HuH-7.5 (cell line): ENCODE measurements at regions not wholly inside any gene's neighbourhood (a gene's known extent, or its start where the extent isn't known, plus 50 kb on each side); places are given as distances from the start of the nearest gene placed in this dataset.
"Not testable (repeated sequence)": the region's sequence is repeated elsewhere in the genome, so short reads cannot be mapped to it uniquely, and the experiment has no call there.

ENCODE experiments used
- DNase-seq: peaks from one replicate; pipeline ENCODE4 v3.0.0; 2011; ENCODE audit warnings: low spot score

DNA sequence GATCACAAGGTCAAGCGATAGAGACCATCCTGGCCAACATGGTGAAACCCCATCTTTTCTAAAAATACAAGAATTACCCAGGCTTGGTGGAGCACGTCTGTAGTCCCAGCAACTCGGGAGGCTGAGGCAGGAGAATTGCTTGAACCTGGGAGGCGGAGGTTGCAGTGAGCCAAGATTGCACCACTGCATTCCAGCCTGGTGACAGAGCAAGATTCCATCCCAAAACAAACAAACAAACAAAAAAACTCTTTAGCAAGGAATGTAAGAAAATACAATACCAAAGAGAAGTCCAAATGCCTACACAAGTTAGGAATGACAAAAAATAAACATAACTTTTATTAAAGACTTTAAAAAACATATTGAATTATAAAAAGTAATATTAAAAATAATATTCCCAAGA, 462.3 kb downstream of the C12orf50 start:
- not testable (repeated sequence) for DNase-seq

DNA sequence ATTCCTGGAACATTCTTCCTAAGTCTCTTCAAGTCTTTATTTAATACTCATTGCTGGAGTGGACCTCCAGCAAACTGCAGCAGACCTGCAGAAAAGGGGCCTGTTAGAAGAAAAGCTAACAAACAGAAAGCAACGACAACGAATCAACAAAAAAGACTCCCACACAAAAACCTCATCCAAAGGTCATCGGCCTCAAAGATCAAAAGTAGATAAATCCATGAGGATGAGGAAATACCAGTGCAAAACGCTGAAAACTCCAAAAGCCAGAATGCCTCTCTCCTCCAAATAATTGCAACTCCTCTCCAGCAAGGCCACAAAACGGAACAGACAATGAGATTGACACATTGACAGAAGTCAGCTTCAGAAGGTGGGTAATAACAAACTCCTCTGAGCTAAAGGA, 472.2 kb downstream of the C12orf50 start:
- no peak for DNase-seq

DNA sequence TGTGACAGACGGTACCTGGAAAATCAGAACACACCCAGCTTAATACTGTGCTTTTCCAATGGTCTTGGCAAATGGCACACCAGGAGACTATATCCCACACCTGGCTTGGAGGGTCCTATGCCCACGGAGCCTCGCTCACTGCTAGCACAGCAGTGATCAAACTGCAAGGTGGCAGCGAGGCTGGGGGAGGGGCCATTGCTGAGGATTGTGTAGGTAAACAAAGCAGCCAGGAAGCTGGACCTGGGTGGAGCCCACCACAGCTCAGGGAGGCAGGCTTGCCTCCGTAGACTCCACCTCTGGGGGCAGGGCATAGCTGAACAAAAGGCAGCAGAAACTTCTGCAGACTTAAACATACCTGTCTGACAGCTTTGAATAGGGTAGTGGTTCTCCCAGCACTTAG, 498.0 kb downstream of the C12orf50 start:
- not testable (repeated sequence) for DNase-seq

DNA sequence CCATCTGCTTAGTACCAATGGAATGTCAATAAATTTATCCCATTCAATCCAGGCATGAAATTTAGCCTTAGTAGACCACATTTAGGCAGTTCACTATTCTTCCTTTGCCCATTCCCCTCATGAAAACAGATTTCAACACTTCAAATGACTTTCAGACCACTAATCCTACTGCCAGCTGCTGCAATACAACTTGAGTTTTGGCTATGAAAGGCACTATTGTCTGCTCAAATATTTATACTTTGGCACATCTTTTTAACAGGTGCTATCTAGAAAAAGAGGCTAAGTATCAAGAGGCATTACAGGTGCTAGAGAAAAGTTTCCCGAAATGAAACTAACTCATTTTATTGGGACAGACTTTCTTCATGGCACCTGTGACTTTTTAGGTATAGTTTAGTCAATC, 499.8 kb downstream of the C12orf50 start:
- no peak for DNase-seq

DNA sequence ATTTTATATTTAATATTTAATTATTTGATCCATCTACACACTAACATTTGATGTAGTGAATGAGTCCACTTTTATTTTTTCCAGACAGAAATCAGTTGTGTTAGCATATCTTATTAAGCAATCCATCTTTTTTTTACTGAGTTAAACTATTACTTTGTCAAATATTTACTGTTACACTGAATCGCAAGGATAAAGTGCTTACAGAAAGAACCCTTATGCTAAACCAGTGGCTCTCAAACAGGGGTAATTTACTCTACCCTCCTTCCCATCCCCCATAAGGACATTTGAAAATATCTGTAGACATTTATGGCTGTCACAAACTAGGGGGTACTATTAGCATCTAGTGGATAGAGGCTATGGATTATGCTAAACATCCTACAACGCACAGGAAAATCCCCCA, 508.2 kb downstream of the C12orf50 start:
- DNase-seq: no peak

DNA sequence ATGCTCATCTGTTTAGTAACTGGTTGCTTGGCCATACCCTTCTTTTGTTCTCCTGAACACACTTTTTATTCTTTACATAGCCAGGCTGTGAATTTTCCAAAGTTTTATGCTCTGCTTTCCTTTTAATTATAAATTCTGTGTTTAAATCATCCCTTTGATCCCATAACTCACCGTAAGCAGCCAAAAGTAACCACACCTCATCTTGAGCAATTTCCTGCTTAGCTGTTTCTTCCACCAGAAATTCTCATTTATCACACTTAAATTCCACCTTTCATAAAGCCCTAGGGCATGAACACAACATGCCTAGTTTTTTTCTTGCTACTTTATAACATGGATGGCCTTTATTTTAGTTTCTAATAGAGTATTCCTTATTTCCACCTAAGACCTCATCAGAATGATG, 510.7 kb downstream of the C12orf50 start:
- no peak for DNase-seq

DNA sequence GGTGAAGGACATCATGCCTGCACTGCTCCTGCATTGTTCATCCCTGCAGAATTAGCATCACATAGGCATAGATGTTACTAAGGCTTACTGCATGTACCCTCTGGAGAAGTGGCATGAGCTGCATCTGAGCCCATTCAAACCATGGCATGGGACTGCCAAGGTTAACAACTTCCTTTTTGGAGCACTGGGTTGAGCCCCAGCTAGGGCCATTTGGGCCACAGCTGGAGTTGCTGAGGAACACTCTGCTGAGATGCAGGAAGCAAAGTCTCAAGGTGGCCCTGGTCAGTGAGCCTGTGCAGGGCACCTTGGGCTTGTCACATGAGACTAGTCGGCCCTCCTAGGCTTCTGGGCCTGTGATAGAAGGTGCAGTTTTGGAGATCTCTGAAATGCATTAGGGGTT, 511.2 kb downstream of the C12orf50 start:
- DNase-seq: no peak

DNA sequence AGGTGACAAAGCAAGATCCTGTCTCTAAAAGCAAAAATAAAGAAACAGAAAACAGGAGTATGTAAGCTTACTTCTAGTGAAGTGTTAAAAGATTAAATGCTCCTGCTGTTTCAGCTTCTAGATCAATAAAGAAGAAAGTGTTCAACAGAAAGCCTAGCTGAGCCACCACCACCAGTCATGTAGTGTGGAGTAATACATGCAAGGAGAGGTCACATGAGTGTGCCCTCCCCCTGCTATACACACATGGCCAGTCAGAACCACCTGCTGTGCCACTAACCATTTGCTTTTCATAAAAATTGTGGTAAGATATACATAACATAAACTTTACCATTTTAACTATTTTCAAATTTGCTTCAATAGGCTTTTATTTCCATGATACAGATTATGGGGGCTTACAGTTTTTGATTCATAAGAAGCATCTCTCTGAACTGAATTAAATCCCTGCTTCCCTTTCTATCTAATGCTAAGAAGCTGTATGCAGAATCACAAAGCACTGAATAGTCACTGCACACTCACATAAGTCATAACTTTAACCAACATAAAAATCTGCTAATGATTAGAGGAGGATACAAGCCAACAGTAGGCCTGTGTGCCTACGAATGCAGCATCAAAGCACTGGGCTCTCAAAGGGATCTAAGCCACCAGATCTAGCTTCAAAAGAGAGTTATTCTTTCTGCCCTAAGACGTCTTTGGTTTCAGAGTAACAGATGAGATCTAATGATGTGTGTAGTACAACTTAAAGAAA, 515.5 kb downstream of the C12orf50 start:
- no peak for DNase-seq

DNA sequence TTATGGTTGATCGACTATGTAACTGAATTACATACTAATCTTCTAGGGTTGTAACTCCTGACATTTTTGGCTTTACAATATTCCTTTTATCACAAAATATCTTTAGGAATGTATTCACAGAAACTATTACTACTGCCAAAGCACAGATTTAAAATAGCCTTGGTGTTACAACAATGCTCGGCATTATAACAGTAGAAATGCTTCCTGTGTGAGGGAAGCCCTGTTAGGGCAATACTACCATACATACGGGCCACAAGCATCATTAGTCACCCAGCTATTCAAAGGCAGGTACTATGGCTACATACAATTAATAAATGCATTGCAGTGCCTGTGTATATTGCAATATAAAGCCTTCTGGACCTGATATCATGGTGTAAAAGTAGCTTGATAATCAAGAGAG, 517.8 kb downstream of the C12orf50 start:
- no peak for DNase-seq

DNA sequence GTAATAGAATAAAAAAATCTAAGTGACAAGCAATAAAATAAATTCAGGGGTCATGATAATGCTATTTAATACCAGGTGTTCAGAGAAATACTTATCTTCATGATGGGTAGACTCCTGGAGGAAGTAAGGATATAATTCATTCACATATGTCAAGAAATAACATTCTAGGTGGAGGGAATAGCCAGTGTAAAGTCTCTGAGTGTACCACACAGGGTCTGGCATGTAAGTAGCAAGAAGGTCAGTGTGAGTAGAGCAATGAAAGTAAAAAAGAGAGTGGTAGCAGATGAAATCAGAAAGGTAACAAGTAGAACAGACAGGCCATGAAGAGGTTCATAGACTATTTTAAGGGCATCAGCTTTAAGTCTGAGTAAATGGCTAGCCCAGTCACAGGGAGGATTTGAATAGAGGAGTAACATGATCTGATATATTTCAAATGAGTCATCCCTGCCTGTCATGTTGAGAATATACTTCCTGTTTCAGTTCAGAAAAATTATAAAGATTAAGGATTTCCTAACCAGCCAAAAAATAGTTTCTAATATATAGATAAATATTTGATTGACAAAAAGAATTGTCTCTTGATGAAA, 519.9 kb downstream of the C12orf50 start:
- no peak for DNase-seq

DNA sequence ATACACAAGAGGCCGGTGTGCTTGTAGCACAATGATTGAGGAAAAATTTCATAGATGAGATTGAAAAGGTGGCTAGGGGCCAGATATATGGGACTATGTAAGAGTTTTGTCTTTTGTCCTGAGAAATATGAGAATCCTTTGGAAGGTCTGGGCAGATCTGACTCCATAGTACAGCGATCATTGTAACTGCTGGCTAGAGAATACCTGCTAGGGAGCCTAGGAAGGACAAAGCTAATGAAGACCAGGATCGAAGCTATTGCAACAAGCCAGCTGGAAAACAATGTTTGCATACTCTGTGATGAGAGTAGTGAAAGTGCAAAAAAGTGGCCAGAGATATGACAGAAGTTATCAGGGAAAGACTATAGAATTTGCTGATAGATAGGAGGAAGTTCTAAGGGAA, 537.6 kb downstream of the C12orf50 start:
- peak; percentile 21 for DNase-seq

DNA sequence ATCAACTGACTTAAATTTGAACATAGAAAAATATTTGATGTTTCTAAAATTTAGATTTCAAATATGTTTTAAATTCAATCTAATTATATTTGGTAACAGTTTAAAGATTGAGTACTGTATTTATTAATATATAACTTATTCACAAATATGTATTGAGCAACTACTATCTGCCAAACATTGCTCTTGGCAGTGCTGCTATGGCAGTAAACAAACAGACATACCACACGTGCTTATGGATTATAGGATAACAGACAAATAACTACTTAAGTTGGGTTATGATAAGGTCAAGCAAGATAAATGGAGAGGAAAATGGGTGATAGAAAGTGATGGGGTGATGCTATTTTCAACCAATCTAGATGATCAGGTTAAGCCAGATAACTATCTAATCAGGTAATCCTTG, 538.1 kb downstream of the C12orf50 start:
- DNase-seq: no peak

DNA sequence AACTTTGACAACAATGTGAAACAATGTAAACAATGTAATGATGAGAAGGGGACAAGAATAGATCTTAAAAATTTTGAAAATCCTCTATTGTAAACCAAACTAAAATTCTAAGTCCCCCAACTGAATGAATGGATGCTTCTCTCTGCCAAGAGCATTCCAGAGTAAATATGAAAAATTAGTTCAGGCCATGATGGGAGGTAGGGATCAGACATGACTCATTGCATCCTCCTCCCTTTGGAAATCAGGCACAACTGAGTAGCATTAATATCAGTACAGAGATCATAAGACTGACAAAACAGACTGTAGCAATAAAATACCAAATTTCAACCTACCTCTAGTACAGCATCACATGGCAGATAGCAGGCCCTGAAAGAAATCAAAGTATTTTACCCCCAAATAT, 559.9 kb downstream of the C12orf50 start:
- no peak for DNase-seq

DNA sequence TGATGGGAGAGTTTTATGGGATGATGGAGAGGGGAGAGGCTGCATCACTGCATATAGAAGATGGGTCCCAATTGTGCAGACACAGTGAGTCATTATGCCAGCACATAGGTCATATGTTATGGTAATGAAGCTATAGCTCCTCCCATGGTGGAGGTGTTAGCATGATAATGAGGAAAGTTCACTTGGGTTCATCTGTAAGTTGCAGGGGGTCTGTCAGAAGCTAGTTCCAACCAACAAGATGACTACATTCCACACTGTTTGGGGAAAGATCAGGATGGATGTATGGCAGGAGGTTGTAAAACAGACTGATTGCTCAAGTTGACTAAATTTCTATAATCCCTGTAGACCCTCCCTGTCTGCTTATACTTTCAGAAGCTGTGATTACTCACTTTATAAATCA, 561.3 kb downstream of the C12orf50 start:
- no peak for DNase-seq

DNA sequence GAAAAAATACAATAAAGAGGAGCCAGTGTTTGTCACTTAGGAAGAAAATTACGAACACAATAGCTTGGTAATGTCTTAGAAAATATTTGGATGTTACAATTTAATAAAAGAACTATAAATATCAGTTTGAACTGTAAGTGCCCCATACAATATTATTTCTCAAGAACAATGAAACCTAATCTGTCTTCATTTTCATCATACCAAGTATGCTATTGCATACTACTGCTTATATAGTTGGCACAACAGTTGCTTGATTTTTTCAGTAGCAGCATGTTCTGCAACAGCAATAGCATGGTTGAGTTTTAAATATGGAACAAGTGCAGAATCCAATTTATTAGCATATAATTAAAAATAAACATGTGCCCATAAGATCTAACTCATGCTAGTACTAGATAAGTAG, 564.6 kb downstream of the C12orf50 start:
- DNase-seq: no peak

DNA sequence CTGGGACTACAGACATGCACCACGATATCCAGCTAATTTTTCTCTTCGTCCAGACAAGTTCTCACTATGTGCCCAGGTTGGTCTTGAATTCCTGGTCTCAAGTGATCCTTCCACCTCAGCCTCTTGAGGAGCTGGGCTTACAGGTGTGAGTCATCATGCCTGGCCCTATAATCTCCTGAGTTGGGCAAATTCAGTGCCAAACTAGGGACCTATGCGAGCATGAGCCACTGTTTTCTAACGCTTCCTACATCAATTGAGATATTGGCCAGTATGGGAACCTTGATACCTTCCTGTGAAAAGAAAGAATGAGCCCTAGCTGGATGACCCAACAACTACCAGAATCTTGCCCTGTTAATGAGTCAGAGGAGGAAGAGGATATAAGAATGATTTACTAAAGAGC, 585.2 kb downstream of the C12orf50 start:
- DNase-seq: no peak

DNA sequence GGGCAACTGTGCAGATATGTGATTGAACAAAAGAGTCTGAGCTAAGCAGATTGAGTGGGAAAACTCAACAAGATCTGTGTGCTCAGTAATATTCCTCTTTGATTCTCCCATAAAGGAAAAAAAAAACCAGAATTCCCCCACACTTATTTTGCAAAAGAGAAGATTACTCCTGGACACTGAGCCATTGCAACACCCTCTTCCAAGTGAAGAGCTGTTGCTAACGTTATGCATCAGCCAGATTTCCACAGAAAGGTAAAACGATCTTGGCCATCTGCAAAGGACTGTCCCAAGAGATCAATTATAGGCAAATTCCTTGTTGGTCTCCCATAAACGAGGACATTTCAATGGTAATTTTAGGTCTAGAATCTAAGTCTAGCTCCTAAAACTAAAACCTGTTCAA, 587.7 kb downstream of the C12orf50 start:
- DNase-seq: no peak

DNA sequence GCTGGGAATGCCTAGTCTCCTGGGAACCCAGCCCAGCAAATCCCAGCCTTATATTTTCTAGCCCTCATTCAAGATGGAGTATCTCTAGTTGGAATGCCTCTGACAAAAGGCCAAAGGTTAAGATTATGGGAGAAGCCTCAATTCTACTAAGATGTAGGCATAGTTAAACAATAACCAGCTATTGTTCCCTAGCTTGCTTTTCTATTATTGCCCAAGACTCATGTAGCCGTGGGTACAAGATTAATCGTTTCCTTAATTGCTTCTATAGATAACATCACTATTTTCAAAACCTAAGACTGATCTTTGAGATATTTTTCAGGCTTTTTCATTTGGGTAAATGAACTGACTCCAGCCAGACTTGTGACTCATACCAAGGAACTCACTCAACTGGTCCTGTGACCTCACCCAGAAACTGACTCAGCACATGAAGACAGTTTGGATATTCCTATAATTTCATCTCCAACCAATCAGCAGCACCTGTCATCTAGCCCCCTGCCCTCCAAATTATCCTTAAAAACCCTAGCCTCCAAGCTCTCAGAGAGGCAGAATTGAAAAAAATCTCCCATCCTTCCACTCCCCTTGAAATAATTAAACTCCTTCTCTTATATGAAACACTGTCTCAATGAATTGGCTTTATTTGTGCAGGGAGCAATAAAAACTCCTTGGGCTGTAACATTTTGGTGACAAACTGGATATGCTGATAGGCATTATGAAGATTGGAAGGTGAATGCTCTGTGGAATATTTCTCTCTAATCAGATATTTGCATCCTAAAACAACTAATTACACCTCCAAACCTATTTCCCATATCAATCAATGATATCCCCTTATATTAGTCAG, 589.0 kb downstream of the C12orf50 start:
- DNase-seq: no peak

DNA sequence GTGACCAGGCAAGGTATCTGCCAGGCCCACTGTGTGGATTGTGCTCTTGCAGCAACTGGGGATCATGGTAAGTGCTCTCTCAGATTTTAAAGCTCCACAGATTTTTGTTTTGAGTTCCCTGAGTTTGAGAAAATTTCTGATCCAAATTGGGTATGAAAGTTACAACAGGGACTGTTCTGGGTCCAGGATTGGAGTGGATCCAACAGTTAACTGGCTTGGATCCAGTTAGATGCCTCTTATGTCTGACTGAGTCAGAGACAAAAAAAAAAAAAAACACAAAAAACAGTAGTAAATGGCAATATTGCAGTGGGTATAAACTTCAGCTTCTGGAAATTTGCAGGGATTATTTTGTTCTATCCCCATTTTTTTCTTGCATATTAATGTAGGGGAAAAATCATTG, 598.8 kb downstream of the C12orf50 start:
- no peak for DNase-seq

DNA sequence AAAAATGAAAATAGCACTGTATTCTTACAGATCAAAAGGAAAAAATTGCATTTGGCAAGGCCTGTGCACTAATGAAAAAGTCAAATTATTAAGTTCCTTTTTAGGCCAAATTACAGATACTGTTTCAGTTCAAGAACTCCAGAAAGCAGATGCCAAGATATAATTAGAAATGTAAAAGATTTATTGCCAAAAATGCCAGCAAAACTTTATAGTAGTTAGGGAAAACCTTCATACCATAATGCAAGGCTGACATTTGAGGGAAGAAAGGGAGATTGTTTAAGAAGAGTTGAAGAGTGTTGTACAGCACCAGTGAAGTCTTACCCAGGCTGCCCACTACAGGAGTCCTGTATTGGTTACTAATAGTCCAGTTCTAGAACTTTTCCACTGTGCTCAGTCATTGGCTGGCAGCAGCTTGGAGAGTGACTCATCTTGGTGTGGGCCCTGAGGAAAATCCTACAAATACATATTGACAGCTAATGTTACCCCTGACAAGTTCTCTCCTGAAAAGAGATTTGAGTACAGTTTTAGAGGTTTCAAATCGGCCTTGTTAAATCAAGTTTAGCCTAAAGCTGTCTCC, 600.4 kb downstream of the C12orf50 start:
- DNase-seq: no peak

DNA sequence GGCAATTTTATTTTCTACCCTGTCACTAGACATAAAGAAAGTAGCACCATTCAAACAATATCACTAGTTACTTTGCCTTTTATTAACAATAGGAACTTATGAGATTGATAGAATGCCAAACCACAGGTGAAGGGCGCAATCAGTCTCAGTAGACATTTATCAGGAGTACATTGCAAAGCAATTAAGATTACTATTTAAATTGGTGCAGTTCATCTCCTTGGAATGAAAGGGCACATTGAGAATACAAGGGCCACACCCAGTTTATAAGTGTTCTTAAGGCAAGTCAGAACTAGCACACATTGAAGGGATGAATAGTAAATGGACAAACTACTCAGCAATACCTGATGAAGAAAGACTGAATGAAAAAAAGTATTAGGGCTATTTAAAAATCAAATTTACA, 601.4 kb downstream of the C12orf50 start:
- no peak for DNase-seq

DNA sequence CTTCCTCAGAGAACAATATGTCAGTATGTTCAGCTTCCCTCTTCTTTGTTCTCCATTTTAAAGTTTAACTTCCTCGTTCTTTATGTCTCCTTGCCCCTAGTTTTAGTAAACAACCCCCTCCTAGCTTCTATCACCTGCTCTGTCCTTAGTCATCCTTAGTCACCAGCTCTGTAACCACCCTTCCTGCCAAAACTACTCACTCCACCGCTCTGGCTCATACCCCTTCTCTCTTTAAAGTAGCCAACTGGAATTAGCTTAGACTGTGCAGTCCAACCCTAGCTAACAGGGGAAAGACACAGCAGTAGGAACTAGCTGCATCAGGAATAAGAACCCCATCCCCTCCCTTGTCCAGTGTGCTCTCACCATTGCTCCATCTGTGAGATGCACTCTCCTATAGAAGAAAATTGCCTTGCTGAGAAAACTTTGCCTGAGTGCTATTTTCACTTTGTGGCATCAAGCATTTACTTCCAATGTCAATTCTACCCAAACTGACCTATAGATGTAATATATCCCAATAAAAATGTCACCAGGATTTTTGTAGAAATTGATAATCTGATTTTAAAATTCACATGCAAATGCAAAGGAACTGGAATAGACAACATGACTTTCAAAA, 603.2 kb downstream of the C12orf50 start:
- DNase-seq: no peak
